Mucosa of descending colon (tissue), 3 donors: ENCODE measurements at regions not wholly inside any gene's neighbourhood (a gene's known extent, or its start where the extent isn't known, plus 50 kb on each side); places are given as distances from the start of the nearest gene placed in this dataset.

Source experiments
- ATAC-seq: fragments of 200-7000 bp; cut with Tn5 transposase; one replicate; pipeline ENCODE4 v1.9.1; 2020; ENCODE audit warnings: mild to moderate bottlenecking, moderate library complexity
- DNase-seq, 3 donors: peaks; one replicate each; pipeline ENCODE4 v3.0.0-alpha.2; 2020
- H3K36me3 ChIP-seq: fragments of 200-600 bp; one replicate; pipeline ENCODE4 v1.8.0; 2021; ENCODE audit warnings: low read depth, mild to moderate bottlenecking
- H3K4me1 ChIP-seq: fragments of 200-600 bp; one replicate; pipeline ENCODE4 v1.8.0; 2021; ENCODE audit warnings: low read depth, mild to moderate bottlenecking
- H3K4me3 ChIP-seq: fragments of 200-600 bp; one replicate; pipeline ENCODE4 v1.8.0; 2021; ENCODE audit warnings: mild to moderate bottlenecking
- H3K9me3 ChIP-seq: fragments of 200-600 bp; one replicate; pipeline ENCODE4 v1.8.0; 2021; ENCODE audit warnings: mild to moderate bottlenecking
- CTCF ChIP-seq: fragments of 200-600 bp; IDR thresholded peaks from one replicate; pipeline ENCODE4 v1.8.0; 2022; ENCODE audit warnings: antibody characterized with exemption, mild to moderate bottlenecking
- intact Hi-C, 2 donors: fragments of 100-400 bp; cut with DNase I in 1 of 2; cut with micrococcal nuclease in 1 of 2; formaldehyde crosslinking; loops; one replicate each; pipeline versions ENCODE4 v1.11.0 to v1.11.1; 2022; cut with DNase I, micrococcal nuclease
- donor health status: DM: no; HTN: no; CAD: no; lungs with moderate emphysema.
- donor health status: DM: no; HTN: no; CAD: no.
- donor health status: DM: no; HTN: yes; CAD: no.

- ATAC-seq (peak; percentile 87), DNase-seq (no peak)
- H3K9me3 ChIP-seq, result no peaks in the 10 kb centered on the region
- intact Hi-C loops, result no loop called here
- H3K4me3 ChIP-seq, result no peak overlapping the region
- no peak for TF ChIP-seq CTCF
- no peaks in the 10 kb centered on the region for H3K4me1 ChIP-seq
- H3K36me3 ChIP-seq, result no peaks in the 10 kb centered on the region
Observed at GRCh38 chr1:87612956-87613355, 284.3 kb downstream of the LMO4 start.

GRCh38 chr1:87615491-87615890 lies 286.8 kb downstream of the LMO4 start:
- TF ChIP-seq CTCF, result no peak

DNA sequence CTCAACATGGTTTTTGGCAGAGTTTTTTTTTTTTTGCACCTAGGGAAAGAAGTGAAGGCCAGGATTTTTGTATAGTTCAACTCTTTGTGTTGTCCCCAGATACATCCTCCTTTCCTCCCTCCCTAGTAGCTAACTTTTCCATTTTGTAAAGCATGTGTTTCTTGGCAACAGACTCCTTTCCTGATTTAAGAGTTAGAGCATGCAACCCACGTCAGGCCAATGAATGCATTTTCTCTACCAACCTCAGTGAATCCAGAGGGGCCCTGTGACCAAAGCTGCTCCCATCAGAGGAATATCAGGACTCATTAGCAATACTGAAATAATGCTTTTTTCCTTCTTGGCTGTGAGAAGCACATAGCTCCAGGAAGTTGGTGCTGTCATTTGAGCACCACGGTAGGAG lies 287.2 kb downstream of the LMO4 start:
- DNase-seq (no peak), ATAC-seq (no peak)
- H3K4me1 ChIP-seq, result no peaks in the 10 kb centered on the region
- intact Hi-C loops, result no loop called here
- no peaks in the 10 kb centered on the region for H3K9me3 ChIP-seq
- no peak overlapping the region for H3K4me3 ChIP-seq
- TF ChIP-seq CTCF, result no peak
- no peaks in the 10 kb centered on the region for H3K36me3 ChIP-seq

More at GRCh38 chr1:87615491-87615890, 286.8 kb downstream of the LMO4 start:
- DNase-seq (no peak), ATAC-seq (no peak)
- H3K9me3 ChIP-seq, result no peaks in the 10 kb centered on the region
- H3K36me3 ChIP-seq, result no peaks in the 10 kb centered on the region
- H3K4me1 ChIP-seq, result no peaks in the 10 kb centered on the region
- intact Hi-C loops, result no loop called here
- H3K4me3 ChIP-seq, result no peak overlapping the region

GRCh38 chr1:87620807-87621206 lies 292.1 kb downstream of the LMO4 start:
- no peak overlapping the region for H3K4me3 ChIP-seq
- ATAC-seq (no peak), DNase-seq (no peak)
- H3K36me3 ChIP-seq, result no peaks in the 10 kb centered on the region
- no peaks in the 10 kb centered on the region for H3K4me1 ChIP-seq
- TF ChIP-seq CTCF, result no peak
- no peaks in the 10 kb centered on the region for H3K9me3 ChIP-seq
- intact Hi-C loops, result no loop called here

GRCh38 chr1:87629673-87630072 lies 301.0 kb downstream of the LMO4 start:
- H3K9me3 ChIP-seq, result no peaks in the 10 kb centered on the region
- DNase-seq (no peak), ATAC-seq (no peak)
- no peaks in the 10 kb centered on the region for H3K4me1 ChIP-seq
- intact Hi-C loops, result no loop called here
- H3K36me3 ChIP-seq, result no peaks in the 10 kb centered on the region
- TF ChIP-seq CTCF, result no peak
- H3K4me3 ChIP-seq, result no peak overlapping the region

- TF ChIP-seq CTCF, result no peak
- intact Hi-C loops, result no loop called here
- H3K4me3 ChIP-seq, result no peak overlapping the region
- DNase-seq (no peak), ATAC-seq (no peak)
- no peaks in the 10 kb centered on the region for H3K36me3 ChIP-seq
- H3K4me1 ChIP-seq, result no peaks in the 10 kb centered on the region
- no peaks in the 10 kb centered on the region for H3K9me3 ChIP-seq
Observed at GRCh38 chr1:87632232-87632631, 303.6 kb downstream of the LMO4 start.
